ENCODE measurements at regions not wholly inside any gene's neighbourhood (a gene's known extent, or its start where the extent isn't known, plus 50 kb on each side); places are given as distances from the start of the nearest gene placed in this dataset.

DNA sequence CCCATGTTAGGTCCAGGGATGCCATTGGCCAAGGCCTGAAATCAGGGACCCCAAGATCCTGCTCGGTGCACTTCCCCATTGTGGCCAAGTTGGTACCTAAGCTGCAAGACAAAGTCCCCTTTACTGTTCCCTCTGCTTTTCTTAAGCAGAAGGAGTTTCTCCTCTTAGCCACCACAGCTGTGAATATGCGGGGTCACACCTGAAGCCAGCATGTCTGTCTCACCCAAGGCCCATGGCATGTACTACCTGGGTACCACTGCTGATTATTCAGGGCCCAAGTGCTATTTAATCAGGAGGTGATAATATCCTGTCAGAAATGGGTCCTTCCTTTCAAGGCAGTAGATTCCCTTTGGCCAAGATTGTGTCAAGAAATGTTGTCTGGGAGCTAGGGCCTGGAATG is 133.9 kb upstream of the DNAH14 start:
- Histone ChIP-seq H3K56ac (replicated peaks; ENCODE audit: insufficient read length, low read depth, low read length) (no peak overlapping the region), H3K4ac (replicated peaks; ENCODE audit: insufficient read length, low read depth, low read length) (no peak overlapping the region), H2BK20ac (ENCODE audit: low read length) (no peak overlapping the region), H4K91ac (replicated peaks; ENCODE audit: insufficient read length, low read length) (no peak overlapping the region), H3K4me1 (replicated peaks in 1 of 4; ENCODE audit: control insufficient read depth in 3 of 4, insufficient read depth in 4 of 4, low read length in 3 of 4) (peaks cover 0 to 3% (median 1%) of the 10 kb centered on the region in 4 experiments; a peak in 2 of 7 replicates), H3K18ac (ENCODE audit: extremely low read depth, low read length) (no peak overlapping the region), H3K79me2 (ENCODE audit: control insufficient read depth in 1 of 2, insufficient read depth in 2 of 2, low read length in 2 of 2) (no peaks in the 10 kb centered on the region), H2BK12ac (ENCODE audit: low read depth, low read length) (no peak overlapping the region), H2BK120ac (replicated peaks; ENCODE audit: low read depth, low read length) (no peak overlapping the region), H2BK5ac (ENCODE audit: low read depth, low read length) (no peak overlapping the region), H4K20me1 (replicated peaks in 1 of 2; ENCODE audit: control insufficient read depth in 1 of 2, insufficient read depth in 2 of 2, low read length in 2 of 2) (no peaks in the 10 kb centered on the region), H2BK15ac (ENCODE audit: low read length) (no peak overlapping the region), H3K4me2 (ENCODE audit: insufficient read depth in 1 of 2, low read depth in 2 of 2, low read length in 2 of 2) (no peak overlapping the region), H3K23me2 (ENCODE audit: low read depth, low read length) (no peaks in the 10 kb centered on the region), H2AK5ac (ENCODE audit: low read depth, low read length) (no peak overlapping the region), H4K8ac (ENCODE audit: extremely low read depth, insufficient read depth, low read length) (no peak overlapping the region), H3K4me3 (ENCODE audit: extremely low read depth in 1 of 4, insufficient read depth in 2 of 4, low read depth in 3 of 4, low read length in 4 of 4) (no peak overlapping the region), H3K9ac (replicated peaks in 1 of 4; ENCODE audit: extremely low read depth in 1 of 4, low read depth in 3 of 4, low read length in 3 of 4) (no peak overlapping the region), H3K9me3 (ENCODE audit: insufficient read depth in 2 of 2, low read depth in 1 of 2, low read length in 1 of 2) (no peaks in the 10 kb centered on the region; a peak in 1 of 4 replicates), H4K5ac (ENCODE audit: insufficient read length, low read depth, low read length) (no peak overlapping the region), H3K27me3 (replicated peaks in 1 of 4; ENCODE audit: control insufficient read depth in 3 of 4, extremely low read depth in 1 of 4, insufficient read depth in 3 of 4, low read length in 3 of 4) (no peaks in the 10 kb centered on the region), H3K79me1 (ENCODE audit: low read depth, low read length) (no peaks in the 10 kb centered on the region), H2AFZ (ENCODE audit: low read length) (no peak overlapping the region), H3K23ac (ENCODE audit: insufficient read length) (no peak overlapping the region), H3K14ac (ENCODE audit: insufficient read length) (no peak overlapping the region), H3K27ac (ENCODE audit: low read depth, low read length) (no peak overlapping the region), H3K36me3 (ENCODE audit: control insufficient read depth in 2 of 4, insufficient read depth in 4 of 4, low read length in 3 of 4) (no peaks in the 10 kb centered on the region)
- no peak for FAIRE-seq
- WGBS, 2 experiments (ENCODE audit: extremely low coverage in 1 of 2, insufficient coverage in 1 of 2, insufficient read length in 1 of 2, insufficient replicate concordance in 2 of 2, low coverage in 1 of 2, low lambda C conversion rate in 2 of 2, missing lambda C conversion rate in 1 of 2) = 57% methylated on average over 2 of the region's 2 CpGs; no CpG with 5 or more reads in 1 of the 2 experiments
- TF ChIP-seq POLR2AphosphoS5 (IDR thresholded peaks at IDR 0.05; ENCODE audit: low read depth, low read length) = no peak
- no peak for TF ChIP-seq POLR2A (IDR thresholded peaks at IDR 0.05; ENCODE audit: control extremely low read depth in 1 of 2, low read depth in 2 of 2, low read length in 2 of 2)
- TF ChIP-seq KDM4A (IDR thresholded peaks at IDR 0.05; ENCODE audit: low read depth, low read length, severe bottlenecking) = no peak
- TF ChIP-seq CBX8 (IDR thresholded peaks at IDR 0.05; ENCODE audit: borderline replicate concordance, low read depth, low read length) = no peak
- no peak for TF ChIP-seq TAF1 (IDR thresholded peaks at IDR 0.05; ENCODE audit: low read depth, low read length)
- no peak for TF ChIP-seq CTBP2 (IDR thresholded peaks at IDR 0.05; ENCODE audit: borderline replicate concordance, insufficient read depth, insufficient read length, low read length)
- TF ChIP-seq CEBPB (IDR thresholded peaks at IDR 0.05; ENCODE audit: low read depth, low read length) = no peak
- no peak for TF ChIP-seq EZH2 (IDR thresholded peaks at IDR 0.05; ENCODE audit: low read depth, low read length, severe bottlenecking)
- no peak for TF ChIP-seq ASH2L (IDR thresholded peaks at IDR 0.05; ENCODE audit: low read length)
- TF ChIP-seq EP300 (IDR thresholded peaks at IDR 0.05; ENCODE audit: borderline replicate concordance in 1 of 2, low read depth in 2 of 2, low read length in 2 of 2) = no peak
- TF ChIP-seq EGR1 (IDR thresholded peaks at IDR 0.05; ENCODE audit: borderline replicate concordance, low read depth, low read length) = no peak
- no peak for TF ChIP-seq RXRA (IDR thresholded peaks at IDR 0.05; ENCODE audit: insufficient read depth, low read depth, low read length)
- ChIA-PET CTCF (ENCODE audit: partially characterized antibody) (interaction anchor here (0.7 to 2.3 kb wide), 3 partner anchors 37 to 94 kb away, joined by 3 to 9 read pairs (median 3); no protein-coding TSS in a partner anchor), POLR2A (ENCODE audit: partially characterized antibody) (no interaction called here)
- DNase-seq (ENCODE audit: low read depth in 1 of 2, low spot score in 2 of 2) = no peak
